SK-N-SH treated with all-trans-retinoic acid at 6 μM for 48 hours (cell line): ENCODE measurements at regions not wholly inside any gene's neighbourhood (a gene's known extent, or its start where the extent isn't known, plus 50 kb on each side); places are given as distances from the start of the nearest gene placed in this dataset.

Experiments used
- ATAC-seq: fragments of 200-7000 bp; cut with Tn5 transposase; 3 replicates; pipeline ENCODE4 v1.9.1; 2020; ENCODE audit warnings: mild to moderate bottlenecking, moderate library complexity
- ARNTL ChIP-seq: fragments of 450-650 bp; formaldehyde crosslinking; IDR thresholded peaks from 2 replicates; pipeline ENCODE4 v1.5.0; 2020; ENCODE audit warnings: low read depth, mild to moderate bottlenecking, moderate library complexity, borderline replicate concordance
- BACH2 ChIP-seq: fragments of 250-450 bp; sonication (Bioruptor Pico); IDR thresholded peaks from 2 replicates; pipeline ENCODE4 v1.9.0; 2021; ENCODE audit warnings: mild to moderate bottlenecking, borderline replicate concordance
- CSDC2 ChIP-seq: fragments of 250-450 bp; sonication (Bioruptor Pico); IDR thresholded peaks from 2 replicates; pipeline ENCODE4 v1.5.0; 2020; ENCODE audit warnings: mild to moderate bottlenecking, moderate library complexity
- ESRRG ChIP-seq: fragments of 250-450 bp; sonication (Bioruptor Pico); IDR thresholded peaks from 2 replicates; pipeline ENCODE4 v1.6.1; 2021; ENCODE audit warnings: mild to moderate bottlenecking
- ISL1 ChIP-seq: fragments of 250-450 bp; sonication (Bioruptor Pico); IDR thresholded peaks from 2 replicates; pipeline ENCODE4 v2.1.2; 2022; ENCODE audit warnings: mild to moderate bottlenecking, moderate library complexity
- OSR1 ChIP-seq: fragments of 250-450 bp; sonication (Bioruptor Pico); IDR thresholded peaks from 2 replicates; pipeline ENCODE4 v1.8.0; 2022; ENCODE audit warnings: moderate library complexity, mild to moderate bottlenecking, inconsistent platforms
- RARB ChIP-seq: fragments of 250-450 bp; sonication (Bioruptor Pico); IDR thresholded peaks from 2 replicates; pipeline ENCODE4 v1.8.0; 2021; ENCODE audit warnings: mild to moderate bottlenecking, moderate library complexity
- TCF4 ChIP-seq: fragments of 250-450 bp; sonication (Bioruptor Pico); IDR thresholded peaks from 2 replicates; pipeline ENCODE4 v1.8.0; 2021; ENCODE audit warnings: mild to moderate bottlenecking, moderate library complexity, borderline replicate concordance
- TOX ChIP-seq: fragments of 250-450 bp; sonication (Bioruptor Pico); IDR thresholded peaks from 2 replicates; pipeline ENCODE4 v1.8.0; 2021; ENCODE audit warnings: mild to moderate bottlenecking, moderate library complexity, borderline replicate concordance
- ZC3H10 ChIP-seq: fragments of 250-450 bp; sonication (Bioruptor Pico); IDR thresholded peaks from 2 replicates; pipeline ENCODE4 v1.5.1; 2021; ENCODE audit warnings: mild to moderate bottlenecking, moderate library complexity
- ZFP3 ChIP-seq: fragments of 250-450 bp; sonication (Bioruptor Pico); IDR thresholded peaks from 2 replicates; pipeline ENCODE4 v1.5.0; 2020; ENCODE audit warnings: mild to moderate bottlenecking, moderate library complexity
- ZFP30 ChIP-seq: fragments of 450-650 bp; formaldehyde crosslinking; IDR thresholded peaks from 2 replicates; pipeline ENCODE4 v1.5.0; 2022; ENCODE audit warnings: mild to moderate bottlenecking, moderate library complexity
- ZNF70 ChIP-seq: fragments of 450-650 bp; formaldehyde crosslinking; IDR thresholded peaks from 2 replicates; pipeline ENCODE4 v1.5.0; 2020; ENCODE audit warnings: mild to moderate bottlenecking, moderate library complexity
- TF ChIP-seq, protein P1 (sequence below): fragments of 250-450 bp; sonication (Bioruptor Pico); IDR thresholded peaks from 2 replicates; pipeline ENCODE4 v1.5.1; 2020; ENCODE audit warnings: low read depth, mild to moderate bottlenecking, moderate library complexity
- TF ChIP-seq, protein P2 (sequence below): fragments of 250-450 bp; sonication (Bioruptor Pico); IDR thresholded peaks from 2 replicates; pipeline ENCODE4 v1.5.1; 2021; ENCODE audit warnings: mild to moderate bottlenecking, moderate library complexity
- TF ChIP-seq, protein P3 (sequence below): fragments of 250-450 bp; sonication (Bioruptor Pico); IDR thresholded peaks from 2 replicates; pipeline ENCODE4 v1.8.0; 2021; ENCODE audit warnings: low read depth, mild to moderate bottlenecking, moderate library complexity, borderline replicate concordance
- TF ChIP-seq, protein P4 (sequence below): fragments of 250-450 bp; sonication (Bioruptor Pico); IDR thresholded peaks from 2 replicates; pipeline ENCODE4 v1.8.0; 2020; ENCODE audit warnings: mild to moderate bottlenecking, moderate library complexity, borderline replicate concordance

DNA sequence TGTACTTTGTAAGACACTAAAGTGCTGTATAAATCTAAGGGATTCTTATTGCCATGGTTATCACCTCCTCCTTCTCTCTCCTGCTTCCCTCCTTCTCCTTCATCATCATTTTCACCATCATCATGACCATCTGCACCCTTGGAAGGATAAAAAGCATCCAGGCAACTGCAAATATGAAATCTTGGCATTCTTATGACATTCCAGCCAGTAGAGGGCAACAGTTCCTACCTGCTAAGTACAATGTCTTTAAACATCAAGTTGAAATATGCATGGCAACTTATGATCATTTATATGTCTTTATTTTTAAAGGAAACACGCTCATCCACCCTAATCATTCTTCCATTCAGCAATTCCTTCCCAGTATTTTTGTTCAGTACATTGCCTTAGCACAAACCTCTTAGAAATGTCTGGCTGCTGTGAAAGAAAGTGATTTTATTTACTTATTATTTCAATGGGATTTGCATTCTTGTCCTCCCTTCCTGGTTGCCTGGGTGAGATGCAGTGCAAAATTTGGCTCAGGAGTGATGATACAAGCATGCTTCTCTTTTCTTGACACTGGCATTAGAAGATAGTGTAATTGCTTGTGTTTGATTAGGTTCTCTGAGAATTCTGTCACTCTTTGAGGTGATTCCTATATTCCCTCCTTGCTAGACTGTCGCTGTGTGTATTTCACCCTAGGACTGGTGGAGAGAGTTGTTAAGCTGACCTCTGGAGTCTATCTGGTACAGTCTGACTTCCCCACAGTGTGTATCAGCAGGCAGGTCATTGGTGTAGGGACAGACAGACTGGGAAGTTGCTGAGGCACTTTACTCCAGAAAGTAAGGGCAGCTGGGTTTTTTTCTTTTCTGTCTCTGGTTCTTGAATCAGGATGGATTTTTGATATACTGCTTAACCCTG, 188.5 kb upstream of the BMPER start:
- ATAC-seq: peak; percentile 83

DNA sequence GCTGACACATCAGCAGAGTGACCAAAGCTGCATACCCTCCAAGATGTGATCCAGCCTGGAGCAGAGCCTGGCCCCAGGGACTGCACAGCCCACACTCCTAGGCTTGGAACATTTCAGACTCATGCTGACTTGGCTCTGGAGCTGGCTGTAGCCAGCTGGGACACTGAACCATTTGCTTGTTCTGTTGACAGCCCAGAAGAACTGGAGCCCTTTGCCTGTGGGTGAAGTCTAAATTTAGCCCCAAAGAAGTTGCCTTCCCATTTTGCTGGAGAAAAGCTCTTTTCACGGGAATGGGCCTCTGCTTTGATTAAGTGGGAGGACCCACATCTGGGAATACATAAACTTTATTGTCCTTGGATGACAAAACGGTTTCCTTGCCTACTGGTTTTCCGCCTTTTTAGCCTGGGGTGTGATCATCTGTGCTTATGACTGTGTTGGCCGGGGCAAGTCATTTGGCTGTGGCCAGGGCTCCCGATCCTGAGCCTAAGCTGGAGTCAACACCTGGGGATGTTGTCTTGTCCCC, 186.2 kb upstream of the BMPER start:
- ATAC-seq: no peak
- TF ChIP-seq TCF4 (no peak), OSR1 (CRISPR knock-in tag) (no peak), ARNTL (CRISPR knock-in tag) (no peak), ISL1 (no peak), BACH2 (CRISPR knock-in tag) (no peak)
- TF ChIP-seq, protein P1, sequence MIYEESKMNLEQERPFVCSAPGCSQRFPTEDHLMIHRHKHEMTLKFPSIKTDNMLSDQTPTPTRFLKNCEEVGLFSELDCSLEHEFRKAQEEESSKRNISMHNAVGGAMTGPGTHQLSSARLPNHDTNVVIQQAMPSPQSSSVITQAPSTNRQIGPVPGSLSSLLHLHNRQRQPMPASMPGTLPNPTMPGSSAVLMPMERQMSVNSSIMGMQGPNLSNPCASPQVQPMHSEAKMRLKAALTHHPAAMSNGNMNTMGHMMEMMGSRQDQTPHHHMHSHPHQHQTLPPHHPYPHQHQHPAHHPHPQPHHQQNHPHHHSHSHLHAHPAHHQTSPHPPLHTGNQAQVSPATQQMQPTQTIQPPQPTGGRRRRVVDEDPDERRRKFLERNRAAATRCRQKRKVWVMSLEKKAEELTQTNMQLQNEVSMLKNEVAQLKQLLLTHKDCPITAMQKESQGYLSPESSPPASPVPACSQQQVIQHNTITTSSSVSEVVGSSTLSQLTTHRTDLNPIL: no peak
- TF ChIP-seq, protein P2, sequence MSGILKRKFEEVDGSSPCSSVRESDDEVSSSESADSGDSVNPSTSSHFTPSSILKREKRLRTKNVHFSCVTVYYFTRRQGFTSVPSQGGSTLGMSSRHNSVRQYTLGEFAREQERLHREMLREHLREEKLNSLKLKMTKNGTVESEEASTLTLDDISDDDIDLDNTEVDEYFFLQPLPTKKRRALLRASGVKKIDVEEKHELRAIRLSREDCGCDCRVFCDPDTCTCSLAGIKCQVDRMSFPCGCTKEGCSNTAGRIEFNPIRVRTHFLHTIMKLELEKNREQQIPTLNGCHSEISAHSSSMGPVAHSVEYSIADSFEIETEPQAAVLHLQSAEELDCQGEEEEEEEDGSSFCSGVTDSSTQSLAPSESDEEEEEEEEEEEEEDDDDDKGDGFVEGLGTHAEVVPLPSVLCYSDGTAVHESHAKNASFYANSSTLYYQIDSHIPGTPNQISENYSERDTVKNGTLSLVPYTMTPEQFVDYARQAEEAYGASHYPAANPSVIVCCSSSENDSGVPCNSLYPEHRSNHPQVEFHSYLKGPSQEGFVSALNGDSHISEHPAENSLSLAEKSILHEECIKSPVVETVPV (CRISPR knock-in tag): no peak

More for the DNA sequence above, 188.5 kb upstream of the BMPER start:
- TF ChIP-seq CSDC2 (no peak), RARB (CRISPR knock-in tag) (no peak), ISL1 (peak; percentile 35; the same call in 1 of the 2 replicates), ZC3H10 (CRISPR knock-in tag) (no peak), ARNTL (CRISPR knock-in tag) (no peak)
- TF ChIP-seq, protein P3, sequence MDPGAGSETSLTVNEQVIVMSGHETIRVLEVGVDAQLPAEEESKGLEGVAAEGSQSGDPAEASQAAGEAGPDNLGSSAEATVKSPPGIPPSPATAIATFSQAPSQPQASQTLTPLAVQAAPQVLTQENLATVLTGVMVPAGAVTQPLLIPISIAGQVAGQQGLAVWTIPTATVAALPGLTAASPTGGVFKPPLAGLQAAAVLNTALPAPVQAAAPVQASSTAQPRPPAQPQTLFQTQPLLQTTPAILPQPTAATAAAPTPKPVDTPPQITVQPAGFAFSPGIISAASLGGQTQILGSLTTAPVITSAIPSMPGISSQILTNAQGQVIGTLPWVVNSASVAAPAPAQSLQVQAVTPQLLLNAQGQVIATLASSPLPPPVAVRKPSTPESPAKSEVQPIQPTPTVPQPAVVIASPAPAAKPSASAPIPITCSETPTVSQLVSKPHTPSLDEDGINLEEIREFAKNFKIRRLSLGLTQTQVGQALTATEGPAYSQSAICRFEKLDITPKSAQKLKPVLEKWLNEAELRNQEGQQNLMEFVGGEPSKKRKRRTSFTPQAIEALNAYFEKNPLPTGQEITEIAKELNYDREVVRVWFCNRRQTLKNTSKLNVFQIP: 0 out of 2 replicates have a peak, but pooled peaks have one; percentile 76
- TF ChIP-seq, protein P4, sequence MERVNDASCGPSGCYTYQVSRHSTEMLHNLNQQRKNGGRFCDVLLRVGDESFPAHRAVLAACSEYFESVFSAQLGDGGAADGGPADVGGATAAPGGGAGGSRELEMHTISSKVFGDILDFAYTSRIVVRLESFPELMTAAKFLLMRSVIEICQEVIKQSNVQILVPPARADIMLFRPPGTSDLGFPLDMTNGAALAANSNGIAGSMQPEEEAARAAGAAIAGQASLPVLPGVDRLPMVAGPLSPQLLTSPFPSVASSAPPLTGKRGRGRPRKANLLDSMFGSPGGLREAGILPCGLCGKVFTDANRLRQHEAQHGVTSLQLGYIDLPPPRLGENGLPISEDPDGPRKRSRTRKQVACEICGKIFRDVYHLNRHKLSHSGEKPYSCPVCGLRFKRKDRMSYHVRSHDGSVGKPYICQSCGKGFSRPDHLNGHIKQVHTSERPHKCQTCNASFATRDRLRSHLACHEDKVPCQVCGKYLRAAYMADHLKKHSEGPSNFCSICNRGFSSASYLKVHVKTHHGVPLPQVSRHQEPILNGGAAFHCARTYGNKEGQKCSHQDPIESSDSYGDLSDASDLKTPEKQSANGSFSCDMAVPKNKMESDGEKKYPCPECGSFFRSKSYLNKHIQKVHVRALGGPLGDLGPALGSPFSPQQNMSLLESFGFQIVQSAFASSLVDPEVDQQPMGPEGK (CRISPR knock-in tag): no peak

DNA sequence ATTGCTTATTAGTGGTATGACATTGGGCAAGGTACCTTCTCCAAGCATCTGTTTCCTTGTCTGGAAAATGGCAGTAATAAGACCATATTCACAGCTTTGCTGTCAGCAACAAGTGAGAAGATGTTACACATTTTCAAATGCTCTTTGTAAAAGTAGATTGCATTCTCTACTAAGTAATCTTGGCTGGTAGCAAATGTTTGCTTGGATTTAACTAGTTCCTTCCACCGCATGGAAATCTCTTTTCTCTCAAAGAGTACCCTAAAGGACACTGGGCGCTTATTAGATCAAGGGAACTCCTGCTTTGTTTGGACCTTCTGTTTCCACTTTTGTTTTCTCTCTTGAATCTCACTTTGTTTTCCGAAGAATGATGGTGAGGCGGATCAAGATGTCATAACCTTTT, 185.2 kb upstream of the BMPER start:
- no peak for TF ChIP-seq ZFP3 (CRISPR knock-in tag)
- TF ChIP-seq ESRRG (CRISPR knock-in tag): no peak
- no peak for ATAC-seq

DNA sequence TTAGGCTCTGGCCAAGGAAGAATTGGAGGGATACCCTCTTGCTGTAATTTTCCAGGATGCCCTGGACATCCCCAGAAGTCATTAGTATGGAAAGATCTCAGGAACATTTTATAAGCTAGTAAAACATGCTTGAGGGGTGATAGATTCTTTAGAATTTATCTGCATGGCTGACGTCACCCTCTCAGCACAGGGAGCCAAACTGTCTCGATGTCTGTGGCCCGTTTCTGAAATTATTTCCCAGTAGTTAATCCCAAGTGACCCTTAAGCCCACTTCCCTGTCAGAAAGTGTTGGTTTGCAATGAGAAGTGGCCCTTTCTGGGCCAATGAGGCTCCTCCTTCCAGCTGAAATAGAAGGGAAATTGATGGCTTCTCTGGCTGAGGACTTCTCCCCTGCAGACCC, 184.5 kb upstream of the BMPER start:
- ATAC-seq: no peak
- no peak for TF ChIP-seq ZNF70 (CRISPR knock-in tag)
- TF ChIP-seq, protein P2 (CRISPR knock-in tag): no peak
- no peak for TF ChIP-seq CSDC2
- TF ChIP-seq TOX: no peak
- TF ChIP-seq ARNTL (CRISPR knock-in tag): no peak
- no peak for TF ChIP-seq ZFP30 (CRISPR knock-in tag)
- no peak for TF ChIP-seq ISL1
- TF ChIP-seq, protein P3: no peak
- no peak for TF ChIP-seq ZC3H10 (CRISPR knock-in tag)
- no peak for TF ChIP-seq ESRRG (CRISPR knock-in tag)
- TF ChIP-seq OSR1 (CRISPR knock-in tag): no peak
- TF ChIP-seq, all 23 proteins: peak for 0
